ENCODE measurements at regions not wholly inside any gene's neighbourhood (a gene's known extent, or its start where the extent isn't known, plus 50 kb on each side); places are given as distances from the start of the nearest gene placed in this dataset.

- no peak for TF ChIP-seq POLR2A (IDR thresholded peaks at IDR 0.05)
- TF ChIP-seq, protein P1, sequence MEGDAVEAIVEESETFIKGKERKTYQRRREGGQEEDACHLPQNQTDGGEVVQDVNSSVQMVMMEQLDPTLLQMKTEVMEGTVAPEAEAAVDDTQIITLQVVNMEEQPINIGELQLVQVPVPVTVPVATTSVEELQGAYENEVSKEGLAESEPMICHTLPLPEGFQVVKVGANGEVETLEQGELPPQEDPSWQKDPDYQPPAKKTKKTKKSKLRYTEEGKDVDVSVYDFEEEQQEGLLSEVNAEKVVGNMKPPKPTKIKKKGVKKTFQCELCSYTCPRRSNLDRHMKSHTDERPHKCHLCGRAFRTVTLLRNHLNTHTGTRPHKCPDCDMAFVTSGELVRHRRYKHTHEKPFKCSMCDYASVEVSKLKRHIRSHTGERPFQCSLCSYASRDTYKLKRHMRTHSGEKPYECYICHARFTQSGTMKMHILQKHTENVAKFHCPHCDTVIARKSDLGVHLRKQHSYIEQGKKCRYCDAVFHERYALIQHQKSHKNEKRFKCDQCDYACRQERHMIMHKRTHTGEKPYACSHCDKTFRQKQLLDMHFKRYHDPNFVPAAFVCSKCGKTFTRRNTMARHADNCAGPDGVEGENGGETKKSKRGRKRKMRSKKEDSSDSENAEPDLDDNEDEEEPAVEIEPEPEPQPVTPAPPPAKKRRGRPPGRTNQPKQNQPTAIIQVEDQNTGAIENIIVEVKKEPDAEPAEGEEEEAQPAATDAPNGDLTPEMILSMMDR (IDR thresholded peaks at IDR 0.05), result no peak
- ATAC-seq (no peak), DNase-seq (no peak)
- Histone ChIP-seq H3K4me3 (no peak overlapping the region), H3K9me3 (no peaks in the 10 kb centered on the region), H3K36me3 (replicated peaks in 1 of 2; ENCODE audit: insufficient read depth in 1 of 2, low read depth in 2 of 2) (no peaks in the 10 kb centered on the region), H3K4me1 (no peaks in the 10 kb centered on the region), H3K27ac (no peak overlapping the region), H3K27me3 (no peaks in the 10 kb centered on the region)
- intact Hi-C loops (cut with DNase I), result no loop called here
Observed at GRCh38 chr4:24235618-24236017, 345.8 kb upstream of the PPARGC1A start.

GRCh38 chr4:24234288-24234848 lies 344.5 kb upstream of the PPARGC1A start:
- Histone ChIP-seq H3K27me3 (no peaks in the 10 kb centered on the region), H3K4me1 (no peaks in the 10 kb centered on the region), H3K4me3 (no peak overlapping the region), H3K36me3 (replicated peaks in 1 of 2; ENCODE audit: insufficient read depth in 1 of 2, low read depth in 2 of 2) (no peaks in the 10 kb centered on the region), H3K27ac (no peak overlapping the region), H3K9me3 (no peaks in the 10 kb centered on the region)
- ATAC-seq, result no peak
- intact Hi-C loops (cut with DNase I), result no loop called here
- DNase-seq, result no peak
- WGBS, 2 donors, result 65 to 69% methylated on average over 3 of the region's 3 CpGs
- TF ChIP-seq POLR2A (IDR thresholded peaks at IDR 0.05), result no peak
- TF ChIP-seq, protein P1 (IDR thresholded peaks at IDR 0.05), result no peak

DNA sequence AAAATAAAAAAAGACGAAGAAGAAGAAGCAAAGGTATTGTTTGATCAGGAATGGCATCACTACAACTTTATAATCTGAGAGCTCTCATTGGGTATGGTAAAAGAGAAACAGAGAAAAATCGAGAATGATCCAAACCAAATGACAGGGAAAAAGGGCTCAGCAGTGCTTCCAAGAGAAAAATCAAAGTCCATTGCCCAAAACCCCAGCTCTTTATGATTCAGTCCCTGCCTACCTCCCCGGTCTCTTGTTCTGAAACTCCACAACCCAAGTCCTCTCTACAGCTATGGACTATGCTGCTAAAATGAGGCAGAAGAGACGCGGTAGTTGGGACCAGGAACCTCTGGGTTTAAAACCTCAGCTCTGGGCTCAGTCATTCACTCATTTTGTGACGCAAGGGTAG lies 341.1 kb upstream of the PPARGC1A start:
- H3K27me3 ChIP-seq, result no peaks in the 10 kb centered on the region
- H3K9me3 ChIP-seq, result no peaks in the 10 kb centered on the region
- no peaks in the 10 kb centered on the region for H3K4me1 ChIP-seq
- no peak overlapping the region for H3K4me3 ChIP-seq
- DNase-seq (no peak), ATAC-seq (no peak)
- WGBS, 2 donors, result 61 to 73% methylated on average over 6 of the region's 6 CpGs
- TF ChIP-seq, protein P1 (IDR thresholded peaks at IDR 0.05), result no peak
- TF ChIP-seq POLR2A (IDR thresholded peaks at IDR 0.05), result no peak
- intact Hi-C loops (cut with DNase I), result no loop called here
- no peak overlapping the region for H3K27ac ChIP-seq
- H3K36me3 ChIP-seq (replicated peaks in 1 of 2; ENCODE audit: insufficient read depth in 1 of 2, low read depth in 2 of 2), result no peaks in the 10 kb centered on the region

DNA sequence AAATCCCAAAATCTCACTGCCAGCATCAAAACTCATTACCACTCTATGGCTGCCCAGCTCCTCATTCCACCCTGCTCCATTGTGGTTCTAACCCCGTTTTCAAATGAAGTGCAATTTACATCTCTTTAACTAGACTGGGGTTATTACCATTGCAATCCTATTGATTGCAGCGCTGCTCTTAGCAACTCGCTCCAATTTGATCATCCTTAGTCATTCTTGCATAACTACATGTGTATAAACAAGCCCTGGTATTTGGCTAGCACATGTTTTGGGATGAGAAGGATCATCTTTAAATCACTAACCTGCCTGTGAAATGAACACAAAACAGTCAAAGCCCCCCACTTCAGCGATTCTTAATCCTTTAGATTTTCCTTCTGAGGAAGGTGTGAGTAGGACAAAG lies 340.1 kb upstream of the PPARGC1A start:
- no peaks in the 10 kb centered on the region for H3K27me3 ChIP-seq
- ATAC-seq, result no peak
- intact Hi-C loops (cut with DNase I), result no loop called here

DNA sequence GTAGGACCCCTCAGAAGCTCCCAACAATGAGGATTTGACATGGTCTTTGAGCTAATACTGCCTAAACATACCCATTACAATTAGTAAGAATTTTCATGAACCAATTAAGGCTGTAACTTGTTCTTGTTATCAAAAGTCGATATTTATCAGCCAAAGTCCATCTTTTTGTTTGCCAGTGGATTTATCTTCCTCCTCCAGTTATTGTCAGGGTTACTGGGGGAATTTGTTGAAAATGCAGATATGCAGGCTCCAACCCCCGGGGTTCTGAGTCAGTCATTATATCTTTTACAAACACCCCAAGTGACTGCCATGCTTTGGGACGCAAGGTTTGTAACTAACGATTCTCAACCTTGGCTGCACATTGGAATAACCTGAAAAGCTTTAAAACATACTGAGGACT lies 338.8 kb upstream of the PPARGC1A start:
- no peak for TF ChIP-seq POLR2A (IDR thresholded peaks at IDR 0.05)
- TF ChIP-seq, protein P1 (IDR thresholded peaks at IDR 0.05), result no peak
- H3K27ac ChIP-seq, result no peak overlapping the region
- no peaks in the 10 kb centered on the region for H3K4me1 ChIP-seq
- no peak overlapping the region for H3K4me3 ChIP-seq
- intact Hi-C loops (cut with DNase I), result no loop called here
- DNase-seq (no peak), ATAC-seq (no peak)
- H3K9me3 ChIP-seq, result no peaks in the 10 kb centered on the region
- 24% methylated on average over 4 of the region's 4 CpGs for WGBS, 2 donors
- H3K36me3 ChIP-seq (replicated peaks in 1 of 2; ENCODE audit: insufficient read depth in 1 of 2, low read depth in 2 of 2), result no peaks in the 10 kb centered on the region
- H3K27me3 ChIP-seq, result no peaks in the 10 kb centered on the region

More for the DNA sequence above, 340.1 kb upstream of the PPARGC1A start:
- Histone ChIP-seq H3K4me3 (no peak overlapping the region), H3K36me3 (replicated peaks in 1 of 2; ENCODE audit: insufficient read depth in 1 of 2, low read depth in 2 of 2) (no peaks in the 10 kb centered on the region), H3K27ac (no peak overlapping the region), H3K4me1 (no peaks in the 10 kb centered on the region), H3K9me3 (no peaks in the 10 kb centered on the region)
- WGBS, 2 donors, result 56 to 68% methylated on average over 4 of the region's 4 CpGs
- DNase-seq, result no peak
- TF ChIP-seq POLR2A (IDR thresholded peaks at IDR 0.05), result no peak
- TF ChIP-seq, protein P1 (IDR thresholded peaks at IDR 0.05), result no peak
